HG03442 (cell line): ENCODE measurements at regions not wholly inside any gene's neighbourhood (a gene's known extent, or its start where the extent isn't known, plus 50 kb on each side); places are given as distances from the start of the nearest gene placed in this dataset.
"Not testable (repeated sequence)": the region's sequence is repeated elsewhere in the genome, so short reads cannot be mapped to it uniquely, and the experiment has no call there.

Experiments
- ATAC-seq: cut with Tn5 transposase; IDR thresholded peaks from one replicate; pipeline ENCODE4 v1.9.1; 2021; ENCODE audit warnings: mild to moderate bottlenecking, moderate library complexity; ENCODE audit not compliant: unreplicated experiment

DNA sequence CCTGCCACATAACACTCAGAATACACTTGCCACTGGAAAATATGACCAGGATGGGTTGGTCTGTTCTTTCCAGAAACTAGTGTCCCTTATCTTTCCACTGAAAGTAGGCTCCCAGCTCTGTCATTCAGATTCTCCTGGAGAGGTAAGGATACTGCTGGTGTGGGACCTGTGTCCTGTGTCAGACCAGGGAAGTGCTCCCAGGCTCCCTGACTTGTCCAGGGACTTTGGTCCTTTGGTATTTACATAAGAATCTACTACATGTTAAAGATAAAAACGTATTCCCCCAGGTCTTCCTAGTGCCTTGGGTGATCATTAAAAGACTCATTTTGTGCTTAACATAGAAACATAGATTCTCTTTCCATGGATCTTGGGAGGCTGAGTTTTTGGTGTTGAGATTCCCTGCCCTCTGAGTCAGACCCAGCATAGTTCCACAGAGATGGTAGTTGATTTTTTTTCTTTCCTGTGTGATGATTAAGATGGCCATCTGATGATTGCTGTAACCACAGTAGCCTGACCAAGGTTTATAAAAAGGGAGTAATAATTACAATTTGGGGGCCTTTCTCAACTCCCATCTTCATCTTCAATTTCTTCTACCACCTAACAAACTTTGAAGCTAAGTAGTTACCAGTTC lies 159.8 kb upstream of the JADE1 start:
- ATAC-seq = no peak

DNA sequence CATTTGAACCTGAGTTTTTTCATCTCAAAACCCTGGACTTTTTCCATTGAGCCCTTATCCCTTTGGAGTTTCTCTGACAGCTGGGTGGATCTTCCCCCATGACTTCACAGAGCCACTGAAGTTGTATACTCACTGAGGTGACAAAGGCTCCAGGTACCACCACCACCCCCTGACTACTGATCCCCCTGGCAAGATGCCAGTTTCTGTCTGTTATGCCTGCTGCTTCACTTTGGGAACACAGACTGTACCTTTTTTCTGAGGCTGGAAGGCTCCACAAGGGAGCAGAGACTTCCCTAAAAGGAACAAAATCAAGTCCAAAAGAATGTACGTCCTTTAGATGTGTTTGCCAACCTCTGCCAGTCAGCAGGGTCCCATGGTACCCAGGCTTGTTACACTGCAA lies 160.3 kb upstream of the JADE1 start:
- no peak for ATAC-seq

DNA sequence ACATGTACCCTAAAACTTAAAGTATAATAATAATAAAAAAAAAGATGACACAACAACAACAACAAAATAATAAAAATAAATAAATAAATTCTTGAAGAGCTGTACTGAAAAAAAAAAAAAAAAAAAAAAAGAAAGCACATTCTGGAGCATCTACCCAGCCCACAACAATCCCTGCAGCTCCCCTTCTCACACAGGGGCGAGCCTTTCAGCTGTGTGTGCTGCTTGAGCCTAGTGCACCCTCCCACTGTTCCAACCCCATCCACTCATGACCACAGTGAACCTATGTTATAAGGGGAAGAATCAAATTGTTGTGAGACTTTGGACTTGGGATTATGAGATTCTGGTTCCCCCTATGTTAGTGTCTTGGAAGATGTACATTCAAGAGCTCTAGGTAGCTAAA lies 161.5 kb upstream of the JADE1 start:
- no peak for ATAC-seq

DNA sequence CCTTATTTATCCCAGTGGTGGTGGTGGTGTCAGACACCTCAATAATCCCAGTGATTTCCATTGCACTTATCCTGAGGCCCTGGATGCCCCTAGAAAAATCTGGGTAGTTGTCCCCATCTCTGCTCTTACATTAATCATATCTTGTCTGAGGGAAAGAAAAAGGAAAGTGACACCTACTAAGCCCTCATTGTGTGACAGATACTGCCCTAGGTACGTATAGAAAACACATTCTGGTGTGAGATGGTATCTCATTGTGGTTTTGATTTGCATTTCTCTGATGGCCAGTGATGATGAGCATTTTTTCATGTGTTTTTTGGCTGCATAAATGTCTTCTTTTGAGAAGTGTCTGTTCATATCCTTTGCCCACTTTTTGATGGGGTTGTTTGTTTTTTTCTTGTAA lies 162.6 kb upstream of the JADE1 start:
- ATAC-seq = not testable (repeated sequence)

DNA sequence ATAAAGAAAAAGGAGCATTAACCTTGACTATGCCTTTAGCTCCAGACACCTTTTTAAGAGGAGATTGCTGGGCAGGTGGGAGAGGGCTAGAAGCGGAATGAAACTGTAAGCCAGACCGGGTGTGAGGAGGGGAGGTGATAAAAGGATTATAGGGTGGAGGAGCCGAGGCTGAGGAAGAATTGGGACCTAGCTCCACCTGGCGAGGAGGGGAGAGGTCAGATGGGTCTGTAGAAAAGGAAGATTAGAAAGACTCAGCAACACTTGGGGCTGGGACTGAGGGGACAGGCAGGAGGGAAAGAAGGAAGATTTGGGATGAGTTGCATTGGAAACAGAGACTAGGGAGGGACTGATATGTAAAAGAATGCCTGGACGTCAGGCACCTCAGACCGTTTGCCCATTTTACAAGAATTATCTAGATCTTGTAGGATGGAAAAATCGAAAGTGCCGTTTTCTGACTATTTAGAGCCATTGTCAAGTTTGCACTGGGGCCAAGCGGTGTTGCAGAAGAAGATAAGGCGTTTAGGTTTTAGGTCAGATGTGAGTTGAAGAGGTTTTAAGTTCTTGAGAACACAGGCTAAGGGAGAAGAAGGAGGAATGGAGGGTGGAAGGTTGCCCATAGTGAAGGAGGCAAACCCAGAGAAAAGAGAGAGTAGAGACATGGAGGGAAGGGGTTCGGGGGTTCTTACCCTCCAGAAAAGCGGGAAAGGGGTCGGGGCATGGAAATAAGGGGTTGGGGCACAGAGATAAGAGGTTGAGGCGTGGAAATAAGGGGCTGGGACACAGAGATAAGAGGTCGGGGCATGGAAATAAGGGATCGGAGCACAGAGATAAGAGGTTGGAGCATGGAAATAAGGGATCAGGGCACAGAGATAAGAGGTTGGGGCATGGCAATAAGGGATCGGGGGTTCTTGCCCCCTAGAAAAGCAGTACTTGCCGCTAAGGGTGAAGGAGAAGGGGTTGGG lies 164.5 kb upstream of the JADE1 start:
- not testable (repeated sequence) for ATAC-seq

DNA sequence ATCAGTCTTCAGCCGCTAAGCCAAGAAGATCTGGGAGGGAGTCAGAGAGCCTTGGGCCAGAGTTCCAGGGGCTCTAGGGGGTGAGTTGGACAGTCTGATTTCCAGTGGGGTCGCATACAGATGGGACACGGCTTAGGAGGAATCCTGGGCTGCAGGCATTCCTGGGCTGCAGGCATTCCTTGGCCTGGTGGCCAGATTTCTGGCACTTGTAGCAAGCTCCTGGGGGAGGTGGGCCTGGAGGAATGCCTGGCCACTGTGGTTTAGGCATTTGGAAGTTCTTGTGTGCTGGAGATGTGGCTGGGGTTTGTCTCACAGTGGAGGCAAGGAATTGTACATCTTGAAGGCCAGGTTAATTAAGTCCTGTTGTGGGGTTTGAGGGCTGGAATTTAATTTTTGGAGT lies 165.4 kb upstream of the JADE1 start:
- not testable (repeated sequence) for ATAC-seq

DNA sequence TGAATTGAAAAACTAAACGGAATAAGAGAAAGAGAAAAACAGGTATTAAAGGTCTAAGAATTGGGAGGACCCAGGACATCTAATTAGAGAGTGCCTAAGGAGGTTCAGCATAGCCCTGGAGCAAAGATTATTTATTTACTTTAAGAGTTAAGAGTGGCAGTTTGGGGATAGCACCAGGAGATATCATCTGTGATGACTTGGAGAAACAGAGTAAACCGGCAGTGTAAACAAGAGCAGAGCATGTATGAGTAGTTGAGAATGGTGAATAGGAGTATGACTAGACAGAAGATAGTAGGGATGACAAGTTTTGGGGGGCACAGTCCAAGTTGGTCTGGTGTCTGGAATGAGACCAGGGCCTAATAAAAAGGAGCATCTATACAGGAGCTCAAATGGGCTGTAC lies 167.9 kb upstream of the JADE1 start:
- ATAC-seq = not testable (repeated sequence)

DNA sequence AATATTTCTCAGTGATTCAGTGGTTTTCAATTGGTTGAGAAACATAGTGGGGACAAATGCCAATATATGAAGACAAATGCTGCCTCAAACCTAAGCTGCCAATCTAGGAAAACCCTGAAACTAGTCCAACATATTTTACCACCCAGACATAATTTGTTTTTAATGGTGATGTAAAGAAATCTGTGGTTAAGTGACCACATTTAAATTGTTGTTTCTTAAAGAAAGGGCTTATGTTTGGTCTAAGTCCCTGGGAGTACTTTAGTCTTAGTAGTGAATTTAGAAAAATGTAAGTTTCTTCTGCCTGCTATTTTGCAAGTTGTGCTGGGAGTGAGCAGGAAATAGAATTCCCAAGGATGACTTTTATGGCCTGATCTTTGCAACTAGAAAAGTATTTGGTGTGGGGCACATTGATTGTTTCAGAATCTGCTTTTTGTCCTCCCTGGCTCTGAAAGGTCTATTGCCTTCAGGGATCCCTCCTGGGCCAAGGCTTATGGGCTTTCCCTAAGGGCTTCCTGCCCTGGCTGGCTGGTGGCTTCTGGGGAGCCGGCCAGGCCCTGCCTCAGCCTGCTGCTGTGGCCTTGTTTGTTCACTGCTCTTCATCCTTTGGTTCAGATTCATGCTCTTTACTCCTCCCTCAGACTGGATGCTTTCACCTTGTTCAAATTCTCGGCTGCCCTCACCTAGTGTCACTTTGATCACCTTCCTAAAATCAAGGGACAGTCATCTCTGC lies 169.8 kb upstream of the JADE1 start:
- no peak for ATAC-seq

DNA sequence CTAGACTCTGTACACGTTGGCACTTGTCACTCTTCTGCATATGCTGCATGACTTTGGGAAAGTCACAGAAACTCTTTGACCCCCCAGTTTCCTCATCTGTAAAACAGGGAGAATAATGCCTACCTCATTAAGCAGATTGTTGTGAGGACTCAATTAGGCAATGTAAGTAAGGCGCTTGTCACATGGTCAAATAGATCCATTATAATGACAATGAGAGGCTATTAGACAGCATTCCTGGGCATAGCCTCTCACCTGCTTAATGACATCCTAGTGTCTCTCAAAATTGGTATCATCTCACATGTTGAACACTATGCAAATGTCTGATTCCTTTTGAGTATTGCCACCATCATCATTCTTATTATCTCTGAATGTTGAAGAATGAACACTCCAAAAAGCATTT lies 172.6 kb upstream of the JADE1 start:
- ATAC-seq = no peak

DNA sequence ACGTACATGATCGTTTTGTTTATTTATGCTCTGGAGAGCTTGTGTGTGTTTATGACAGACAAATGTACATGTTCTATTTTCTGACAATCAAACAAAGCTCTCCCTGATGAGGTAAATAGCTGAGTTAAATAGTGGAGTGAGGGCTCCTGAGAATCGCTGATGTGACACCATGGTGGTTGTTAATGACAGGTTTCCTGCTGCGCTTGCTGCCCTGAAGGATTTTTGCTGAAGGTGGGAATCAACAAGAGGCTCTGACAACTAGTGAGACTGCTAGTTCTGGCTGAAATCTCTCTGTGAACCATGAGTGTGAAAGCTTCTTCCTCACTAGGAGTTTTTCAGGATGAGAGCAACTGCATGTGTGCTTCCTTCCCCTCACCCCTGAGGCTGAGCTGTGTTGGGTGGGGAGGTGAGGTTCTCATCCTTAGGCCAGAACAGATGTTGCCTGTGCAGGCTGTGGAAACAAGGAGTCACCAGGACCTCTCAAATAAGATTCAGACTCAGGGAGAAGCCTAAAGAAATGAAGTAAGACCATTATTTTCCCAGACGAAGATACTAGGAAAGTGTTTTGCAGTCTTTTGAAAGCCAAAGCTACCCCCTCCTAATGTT lies 173.4 kb upstream of the JADE1 start:
- ATAC-seq = no peak

DNA sequence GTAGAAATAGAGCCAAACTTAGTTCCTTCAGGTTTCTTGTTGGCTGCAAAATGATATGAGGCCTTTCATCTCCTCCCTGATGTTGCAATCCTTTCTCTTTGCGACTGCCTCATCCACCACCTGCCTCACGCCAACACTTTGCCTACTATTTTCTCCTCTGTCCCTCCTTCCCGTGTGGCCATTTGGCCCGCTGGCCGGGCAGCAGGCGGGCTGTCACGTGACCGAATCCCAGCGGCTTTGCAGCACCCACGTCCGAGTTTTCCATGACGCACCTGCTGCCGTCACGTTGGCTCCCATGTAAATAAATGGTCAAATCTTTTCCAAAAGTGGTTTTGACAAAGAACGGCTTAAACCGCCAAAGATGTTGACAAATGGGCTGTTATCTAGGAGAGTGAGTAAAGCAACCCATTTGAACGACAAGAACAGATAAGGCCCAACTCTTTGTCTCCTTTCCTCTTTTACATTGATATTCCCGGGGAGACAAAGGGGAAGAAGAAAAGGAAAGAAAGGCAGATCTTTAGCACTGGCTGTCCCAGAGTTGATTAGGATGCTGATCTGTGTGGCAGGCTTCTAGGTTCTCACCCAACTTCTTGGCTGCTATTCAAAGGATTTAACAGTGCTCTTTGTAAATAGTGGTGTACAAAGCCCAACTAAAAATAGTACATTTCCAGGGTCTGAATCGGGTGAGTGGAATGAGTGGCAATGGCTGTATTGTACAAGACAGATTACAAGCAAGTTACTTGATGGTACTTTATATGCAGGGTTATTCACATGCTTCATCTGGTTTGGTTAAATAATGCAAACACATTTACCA lies 174.2 kb upstream of the JADE1 start:
- no peak for ATAC-seq

DNA sequence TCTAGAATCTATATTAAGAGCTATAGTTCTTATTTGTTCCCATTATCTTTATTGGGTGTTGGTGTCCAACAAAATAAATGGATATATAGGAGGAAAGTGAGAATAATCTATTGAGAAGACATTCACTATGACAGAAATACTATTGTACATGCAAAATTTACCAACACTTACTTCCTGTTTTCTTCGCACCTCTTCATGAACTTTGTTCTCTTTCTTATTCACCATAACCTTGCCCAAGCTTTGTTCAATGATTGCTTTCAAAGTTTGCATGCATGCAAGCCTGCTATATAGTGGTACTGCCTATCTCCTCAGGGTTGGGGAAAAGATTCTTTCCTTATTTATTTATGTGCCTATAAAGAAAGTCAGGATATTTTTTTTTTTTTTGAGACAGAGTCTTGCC lies 176.4 kb upstream of the JADE1 start:
- ATAC-seq = no peak

DNA sequence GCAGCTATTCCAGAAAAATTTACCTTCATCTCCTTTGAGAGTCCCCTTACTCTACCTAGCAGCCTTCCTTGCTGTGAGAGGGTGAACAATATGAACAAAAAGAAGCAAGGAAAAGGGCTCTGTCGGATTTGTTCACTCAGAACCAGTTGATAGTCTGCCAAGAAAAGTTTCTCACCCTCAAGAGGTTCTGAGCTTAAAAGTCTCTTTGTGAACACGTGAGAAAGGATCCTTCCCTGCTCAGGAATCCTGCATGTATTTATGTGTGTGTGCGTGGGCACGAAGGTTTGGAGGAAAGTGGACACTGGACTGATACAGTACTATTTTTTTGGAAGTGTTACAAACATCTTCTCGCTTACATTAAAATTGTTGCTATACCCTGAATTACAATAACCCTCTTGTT lies 178.6 kb upstream of the JADE1 start:
- ATAC-seq = no peak

DNA sequence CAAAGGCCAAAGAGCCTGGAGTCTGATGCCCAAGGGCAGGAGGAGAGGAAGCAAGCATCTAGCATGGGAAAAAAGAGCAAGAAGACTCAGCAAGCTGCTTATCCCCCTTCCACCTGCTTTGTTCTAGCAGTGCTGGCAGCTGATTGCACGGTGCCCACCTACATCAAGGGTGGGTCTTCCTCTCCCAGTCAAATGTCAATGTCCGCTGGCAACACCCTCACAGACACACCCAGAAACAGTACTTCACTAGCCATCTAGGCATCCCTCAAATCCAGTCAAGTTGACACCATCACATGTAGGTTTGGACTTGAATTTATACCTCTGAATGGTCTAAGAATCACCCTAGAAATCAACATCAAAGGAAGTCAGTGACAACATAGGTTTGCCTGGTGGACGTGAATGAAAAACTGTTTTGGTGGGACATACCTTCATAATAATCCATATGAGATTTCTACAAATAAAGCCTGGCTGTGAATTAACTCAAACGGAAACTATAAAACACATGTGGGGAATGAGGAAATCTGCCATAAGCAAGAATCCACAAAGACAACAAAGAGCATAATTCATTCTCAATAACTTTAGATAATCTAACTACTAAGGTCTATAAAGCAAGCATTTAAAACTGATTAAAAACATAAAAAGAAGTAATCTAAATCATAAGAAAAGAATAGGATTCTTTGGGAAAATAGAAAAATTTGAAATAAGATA lies 185.8 kb upstream of the JADE1 start:
- ATAC-seq = no peak

DNA sequence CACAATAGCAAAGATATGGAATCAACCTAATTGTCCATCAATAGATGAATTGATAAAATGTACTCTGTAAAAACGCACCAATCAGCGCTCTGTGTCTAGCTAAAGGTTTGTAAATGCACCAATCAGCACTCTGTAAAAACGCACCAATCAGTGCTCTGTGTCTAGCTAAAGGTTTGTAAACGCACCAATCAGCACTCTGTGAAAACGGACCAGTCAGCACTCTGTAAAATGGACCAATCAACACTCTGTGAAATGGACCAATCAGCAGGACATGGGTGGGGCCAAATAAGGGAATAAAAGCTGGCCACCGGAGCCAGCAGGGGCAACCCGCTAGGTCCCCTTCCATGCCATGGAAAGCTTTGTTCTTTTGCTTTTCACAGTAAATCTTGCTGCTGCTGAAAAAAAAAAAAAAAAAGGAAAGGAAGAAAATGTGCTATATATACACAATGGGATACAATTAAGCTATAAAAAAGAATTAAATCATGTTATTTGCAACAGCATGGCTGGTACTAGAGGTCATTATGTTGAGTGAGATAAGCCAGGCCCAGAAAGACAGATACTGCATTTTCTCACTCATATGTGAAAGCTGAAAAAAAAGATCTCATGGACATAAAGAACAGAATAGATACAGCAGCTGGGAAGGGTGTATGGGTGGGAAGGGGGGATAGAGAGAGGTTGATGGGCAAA lies 189.1 kb upstream of the JADE1 start:
- not testable (repeated sequence) for ATAC-seq

DNA sequence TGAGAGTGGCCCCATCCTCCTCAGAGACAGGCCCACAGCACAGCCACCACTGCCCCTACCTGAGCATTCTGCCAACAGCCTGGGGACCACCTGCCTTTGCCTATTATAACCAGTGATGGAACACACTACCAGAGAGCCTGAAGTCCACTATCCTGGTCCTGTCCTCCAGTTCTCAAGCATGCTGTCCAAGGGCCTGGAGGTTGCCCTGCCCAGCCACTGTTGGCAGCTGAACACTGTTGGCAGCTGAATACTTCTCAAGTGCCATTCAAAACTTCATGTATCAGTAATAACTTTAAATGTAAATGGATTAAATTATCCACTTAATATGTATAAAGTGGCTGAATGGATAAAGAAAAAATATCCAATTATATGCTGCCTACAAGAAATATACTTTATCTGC lies 194.3 kb upstream of the JADE1 start:
- no peak for ATAC-seq

DNA sequence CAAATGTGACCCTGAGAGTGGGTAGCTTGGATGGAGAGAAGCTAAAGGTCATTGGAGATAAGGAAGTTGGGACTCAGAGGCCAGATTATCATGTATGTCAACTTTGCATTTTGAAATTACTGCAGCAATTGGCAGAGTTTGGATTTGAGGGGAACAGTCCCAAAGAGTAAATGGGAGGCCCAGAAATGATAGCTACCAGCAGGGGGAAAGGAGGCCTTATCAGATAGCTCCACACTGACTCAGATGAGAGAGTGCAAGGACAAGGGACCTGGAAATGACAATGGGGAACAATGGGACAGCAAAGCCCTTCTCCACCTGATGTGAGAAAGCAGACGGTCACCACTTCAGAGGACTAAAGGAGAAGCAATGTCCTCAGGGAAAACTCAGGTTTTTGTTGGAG lies 201.5 kb upstream of the JADE1 start:
- no peak for ATAC-seq

DNA sequence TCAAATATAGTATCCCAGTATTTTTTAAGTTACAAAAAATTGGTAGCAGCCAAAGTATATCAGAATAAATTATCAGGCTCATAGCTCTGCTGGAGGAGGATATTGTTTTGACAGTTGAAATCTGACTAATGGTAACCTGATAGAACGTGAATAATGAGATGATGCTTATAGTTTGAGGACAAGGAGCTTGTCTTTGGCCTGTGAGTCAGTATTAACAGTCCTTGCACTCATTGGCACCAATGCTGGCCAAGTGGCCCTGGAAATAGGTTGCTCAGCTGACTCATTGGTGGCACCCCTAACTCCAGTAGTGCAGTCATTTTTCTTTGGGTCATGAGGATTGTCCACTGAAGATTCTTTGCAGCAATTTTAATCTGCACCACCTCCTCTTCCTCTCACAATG lies 203.3 kb upstream of the JADE1 start:
- no peak for ATAC-seq

DNA sequence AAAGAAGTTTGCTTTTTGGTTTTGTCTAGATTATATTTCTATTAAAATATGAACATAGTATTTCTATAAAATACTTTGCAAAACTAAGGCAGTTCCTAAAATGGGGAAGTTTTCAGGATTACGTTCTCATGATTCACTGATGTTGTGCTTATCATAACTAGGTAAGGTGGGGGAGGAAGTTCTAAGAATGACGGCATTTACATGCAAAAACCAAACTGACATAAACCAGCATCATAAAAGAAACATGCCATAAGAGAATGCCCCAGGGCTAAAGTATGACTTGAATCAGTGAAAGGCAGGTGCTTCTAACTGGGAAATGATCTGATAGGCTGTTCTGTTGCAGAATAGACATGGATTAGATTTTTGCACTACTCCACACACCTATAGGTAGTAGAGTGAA lies 204.7 kb upstream of the JADE1 start:
- ATAC-seq = no peak
